ENCODE measurements at regions not wholly inside any gene's neighbourhood (a gene's known extent, or its start where the extent isn't known, plus 50 kb on each side); places are given as distances from the start of the nearest gene placed in this dataset.

GRCh38 chr7:90033850-90034249 is 120.4 kb upstream of the STEAP1 start:
- no peak for TF ChIP-seq CTCF (IDR thresholded peaks at IDR 0.05)

GRCh38 chr7:90053094-90053493 is 101.2 kb upstream of the STEAP1 start:
- TF ChIP-seq CTCF (IDR thresholded peaks at IDR 0.05) = no peak

- TF ChIP-seq CTCF (IDR thresholded peaks at IDR 0.05) = no peak
Observed at GRCh38 chr7:90061077-90061476, 93.2 kb upstream of the STEAP1 start.

DNA sequence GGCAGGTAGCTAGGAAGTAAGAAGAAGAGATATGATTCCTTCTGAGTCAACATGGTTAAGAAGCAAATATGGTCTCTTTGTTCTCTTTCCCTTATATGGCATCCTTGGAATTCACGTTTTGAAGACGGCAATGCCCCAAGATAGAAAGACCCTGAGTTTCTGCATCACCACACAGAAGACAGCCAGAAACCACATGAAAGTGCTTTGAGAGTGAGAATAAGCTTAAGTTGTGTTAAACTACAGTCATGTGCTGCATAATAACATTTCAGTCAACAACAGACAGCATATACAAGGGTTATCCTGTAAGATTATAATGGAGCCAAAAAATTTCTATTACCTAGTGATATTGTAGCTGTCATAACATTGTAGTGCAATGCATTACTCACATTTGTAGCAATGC is 89.9 kb upstream of the STEAP1 start:
- TF ChIP-seq CTCF (IDR thresholded peaks at IDR 0.05) = no peak

DNA sequence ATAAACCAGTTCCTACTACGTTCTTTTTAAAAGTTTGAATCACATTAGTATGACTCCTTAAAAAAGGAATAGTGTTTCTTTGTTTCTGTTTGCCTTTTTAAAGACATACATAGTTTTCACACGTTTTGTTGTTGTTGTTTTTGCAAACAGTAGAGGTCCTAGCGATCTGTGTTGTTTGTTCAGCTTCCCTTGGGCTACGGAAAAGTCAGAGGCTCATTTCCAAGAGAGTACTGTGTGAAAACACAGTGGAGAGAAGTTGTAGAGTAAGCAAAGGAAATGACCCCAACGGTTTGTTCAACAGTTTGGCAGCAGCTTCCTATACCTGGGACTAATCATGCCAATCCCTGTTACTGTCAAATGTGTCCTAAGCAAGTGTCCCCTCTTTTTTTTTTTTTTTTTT is 87.1 kb upstream of the STEAP1 start:
- TF ChIP-seq CTCF (IDR thresholded peaks at IDR 0.05) = no peak

DNA sequence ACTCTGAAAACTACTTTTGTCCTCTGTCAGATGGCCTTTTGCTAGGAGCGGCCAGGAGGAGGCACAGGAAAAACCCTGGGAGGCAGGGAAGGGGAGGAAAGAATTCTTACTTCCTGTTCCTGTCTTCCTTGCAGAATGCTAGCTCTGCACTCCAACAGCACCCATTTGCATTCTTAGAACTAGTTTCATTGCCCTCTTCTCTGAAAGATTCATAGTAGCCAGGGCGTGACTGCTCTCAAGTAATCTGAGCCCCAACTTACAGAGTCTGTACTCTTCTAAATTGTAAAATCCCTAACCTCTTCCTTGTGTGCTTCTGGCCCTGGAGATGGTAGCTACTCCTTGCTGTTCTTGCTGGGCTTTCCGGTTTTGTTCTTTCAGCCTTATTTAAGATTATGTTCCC is 75.3 kb upstream of the STEAP1 start:
- no peak for TF ChIP-seq CTCF (IDR thresholded peaks at IDR 0.05)

- no peak for TF ChIP-seq CTCF (IDR thresholded peaks at IDR 0.05)
Observed at GRCh38 chr7:90081621-90082020, 72.6 kb upstream of the STEAP1 start.

DNA sequence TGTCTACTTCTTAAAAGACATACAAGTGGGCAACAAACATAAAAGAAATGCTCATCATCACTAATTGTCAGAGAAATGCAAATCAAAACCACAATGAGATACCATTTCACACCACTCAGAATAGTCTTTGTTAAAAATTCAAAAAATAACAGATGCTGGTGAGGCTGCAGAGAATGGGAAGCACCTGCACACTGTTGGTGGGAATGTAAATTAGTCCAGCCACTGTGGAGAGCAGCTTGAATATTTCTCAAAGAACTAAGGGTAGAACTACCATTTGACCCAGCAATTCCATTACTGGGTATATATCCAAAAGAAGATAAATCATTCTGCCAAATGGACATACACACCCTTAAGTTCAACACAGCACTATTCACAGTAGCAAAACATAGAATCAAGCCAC is 61.8 kb upstream of the STEAP1 start:
- TF ChIP-seq CTCF (IDR thresholded peaks at IDR 0.05) = no peak

All from LNCAP (cell line).